Adrenal gland (tissue), 5 donors: ENCODE measurements at regions not wholly inside any gene's neighbourhood (a gene's known extent, or its start where the extent isn't known, plus 50 kb on each side); places are given as distances from the start of the nearest gene placed in this dataset.

Source experiments
- POLR2A ChIP-seq, 2 donors: fragments of 450-650 bp; IDR thresholded peaks; one replicate each; pipeline ENCODE4 v1.6.1; 2017; ENCODE audit warnings: antibody characterized with exemption in 2 of 2, mild to moderate bottlenecking in 2 of 2, moderate library complexity in 1 of 2
- TF ChIP-seq, protein P1 (sequence below), 6 experiments: fragments of 450-650 bp in 4 of 6; fragments of 200-600 bp in 2 of 6; sonication (generic) in 1 of 6; IDR thresholded peaks; 1 replicate in 5 of 6; 2 replicates in 1 of 6; pipeline versions ENCODE4 v1.5.1 to v1.8.0; 2016 to 2021; ENCODE audit warnings: antibody characterized with exemption in 6 of 6, mild to moderate bottlenecking in 2 of 6, moderate library complexity in 1 of 6
- donor health status: DM: no; HTN: no; CAD: no.

DNA sequence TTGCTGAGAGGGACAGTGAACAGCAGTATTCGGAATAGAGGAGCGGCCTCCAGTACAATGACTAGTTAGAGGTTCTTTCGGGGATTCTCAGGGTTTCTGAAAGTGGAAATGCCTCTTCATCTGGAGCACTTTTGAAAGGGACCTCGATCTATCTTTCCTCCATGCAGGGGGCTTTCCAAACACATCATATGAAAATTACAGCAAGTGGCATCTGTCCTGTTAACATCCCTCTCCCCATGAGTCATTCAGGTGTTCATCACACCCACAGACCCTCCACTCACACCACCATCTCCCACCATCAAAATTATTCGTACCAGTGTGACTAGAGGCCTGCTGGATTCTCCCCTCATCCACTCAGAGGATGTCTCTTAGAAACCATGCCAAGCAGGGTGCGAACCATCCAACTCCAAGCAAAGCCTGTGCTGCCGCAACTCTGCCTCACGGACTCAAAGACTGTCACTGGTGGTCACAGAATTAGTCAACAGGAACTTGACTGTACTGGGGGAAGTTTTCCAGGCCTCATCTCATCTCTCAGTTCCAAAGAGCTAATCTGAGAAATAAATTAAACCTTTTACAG lies 211.1 kb downstream of the MRPL39 start:
- TF ChIP-seq, protein P1, sequence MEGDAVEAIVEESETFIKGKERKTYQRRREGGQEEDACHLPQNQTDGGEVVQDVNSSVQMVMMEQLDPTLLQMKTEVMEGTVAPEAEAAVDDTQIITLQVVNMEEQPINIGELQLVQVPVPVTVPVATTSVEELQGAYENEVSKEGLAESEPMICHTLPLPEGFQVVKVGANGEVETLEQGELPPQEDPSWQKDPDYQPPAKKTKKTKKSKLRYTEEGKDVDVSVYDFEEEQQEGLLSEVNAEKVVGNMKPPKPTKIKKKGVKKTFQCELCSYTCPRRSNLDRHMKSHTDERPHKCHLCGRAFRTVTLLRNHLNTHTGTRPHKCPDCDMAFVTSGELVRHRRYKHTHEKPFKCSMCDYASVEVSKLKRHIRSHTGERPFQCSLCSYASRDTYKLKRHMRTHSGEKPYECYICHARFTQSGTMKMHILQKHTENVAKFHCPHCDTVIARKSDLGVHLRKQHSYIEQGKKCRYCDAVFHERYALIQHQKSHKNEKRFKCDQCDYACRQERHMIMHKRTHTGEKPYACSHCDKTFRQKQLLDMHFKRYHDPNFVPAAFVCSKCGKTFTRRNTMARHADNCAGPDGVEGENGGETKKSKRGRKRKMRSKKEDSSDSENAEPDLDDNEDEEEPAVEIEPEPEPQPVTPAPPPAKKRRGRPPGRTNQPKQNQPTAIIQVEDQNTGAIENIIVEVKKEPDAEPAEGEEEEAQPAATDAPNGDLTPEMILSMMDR (IDR thresholded peaks at IDR 0.05), result no peak
- no peak for TF ChIP-seq POLR2A (IDR thresholded peaks at IDR 0.05)
